Adipocyte (in vitro differentiated cells): ENCODE measurements at regions not wholly inside any gene's neighbourhood (a gene's known extent, or its start where the extent isn't known, plus 50 kb on each side); places are given as distances from the start of the nearest gene placed in this dataset.
"Not testable (repeated sequence)": the region's sequence is repeated elsewhere in the genome, so short reads cannot be mapped to it uniquely, and the experiment has no call there.

ENCODE experiments used
- DNase-seq: peaks from one replicate; pipeline ENCODE4 v3.0.0-alpha.2; 2015; ENCODE audit warnings: low read depth
- H3K27me3 ChIP-seq: replicated peaks from 2 replicates; pipeline ENCODE4 v1.7.0; 2013; ENCODE audit warnings: mild to moderate bottlenecking, low read length, moderate library complexity; ENCODE audit not compliant: control insufficient read depth, insufficient read depth
- H3K36me3 ChIP-seq: 2 replicates; pipeline ENCODE4 v1.7.0; 2013; ENCODE audit warnings: low read length, mild to moderate bottlenecking, moderate library complexity; ENCODE audit not compliant: control insufficient read depth, insufficient read depth, severe bottlenecking
- H3K4me1 ChIP-seq: 2 replicates; pipeline ENCODE4 v1.7.0; 2013; ENCODE audit warnings: mild to moderate bottlenecking, low read length, moderate library complexity; ENCODE audit not compliant: control insufficient read depth, insufficient read depth
- H3K4me3 ChIP-seq: 2 replicates; pipeline ENCODE4 v1.7.0; 2013; ENCODE audit warnings: mild to moderate bottlenecking, low read length, moderate library complexity
- H3K9ac ChIP-seq: 2 replicates; pipeline ENCODE4 v1.7.0; 2013; ENCODE audit warnings: mild to moderate bottlenecking, low read length, moderate library complexity
- H3K9me3 ChIP-seq: 2 replicates; pipeline ENCODE4 v1.7.0; 2013; ENCODE audit warnings: mild to moderate bottlenecking, low read length, moderate library complexity; ENCODE audit not compliant: control insufficient read depth

- no peak overlapping the region for H3K9ac ChIP-seq
- H3K27me3 ChIP-seq: no peaks in the 10 kb centered on the region
- H3K4me1 ChIP-seq: no peaks in the 10 kb centered on the region
- H3K36me3 ChIP-seq: no peaks in the 10 kb centered on the region
- DNase-seq: no peak
- no peaks in the 10 kb centered on the region for H3K9me3 ChIP-seq
- no peak overlapping the region for H3K4me3 ChIP-seq
Measured at GRCh38 chr6:86820750-86821149, 116.6 kb upstream of the HTR1E start.

GRCh38 chr6:86793649-86794048 is 143.7 kb upstream of the HTR1E start:
- Histone ChIP-seq H3K4me1 (no peaks in the 10 kb centered on the region), H3K36me3 (no peaks in the 10 kb centered on the region), H3K27me3 (no peaks in the 10 kb centered on the region), H3K9me3 (no peaks in the 10 kb centered on the region), H3K9ac (no peak overlapping the region), H3K4me3 (no peak overlapping the region)
- no peak for DNase-seq

GRCh38 chr6:86791476-86791875 is 145.9 kb upstream of the HTR1E start:
- H3K4me3 ChIP-seq: no peak overlapping the region
- no peaks in the 10 kb centered on the region for H3K36me3 ChIP-seq
- no peak overlapping the region for H3K9ac ChIP-seq
- no peaks in the 10 kb centered on the region for H3K27me3 ChIP-seq
- DNase-seq: no peak
- no peaks in the 10 kb centered on the region for H3K4me1 ChIP-seq
- H3K9me3 ChIP-seq: no peaks in the 10 kb centered on the region

GRCh38 chr6:86789779-86790411 is 147.4 kb upstream of the HTR1E start:
- Histone ChIP-seq H3K36me3 (no peaks in the 10 kb centered on the region), H3K27me3 (no peaks in the 10 kb centered on the region), H3K9ac (no peak overlapping the region), H3K9me3 (no peaks in the 10 kb centered on the region), H3K4me3 (no peak overlapping the region), H3K4me1 (no peaks in the 10 kb centered on the region)
- no peak for DNase-seq

- H3K36me3 ChIP-seq: no peaks in the 10 kb centered on the region
- H3K27me3 ChIP-seq: no peaks in the 10 kb centered on the region
- no peaks in the 10 kb centered on the region for H3K9me3 ChIP-seq
- H3K9ac ChIP-seq: no peak overlapping the region
- no peak overlapping the region for H3K4me3 ChIP-seq
- H3K4me1 ChIP-seq: no peaks in the 10 kb centered on the region
- no peak for DNase-seq
Measured at GRCh38 chr6:86782328-86782727, 155.0 kb upstream of the HTR1E start.

- no peak for DNase-seq
- Histone ChIP-seq H3K27me3 (no peaks in the 10 kb centered on the region), H3K9me3 (no peaks in the 10 kb centered on the region), H3K36me3 (no peaks in the 10 kb centered on the region), H3K9ac (no peak overlapping the region), H3K4me3 (no peak overlapping the region), H3K4me1 (no peaks in the 10 kb centered on the region)
Measured at GRCh38 chr6:86780923-86781322, 156.4 kb upstream of the HTR1E start.

- no peaks in the 10 kb centered on the region for H3K4me1 ChIP-seq
- no peak overlapping the region for H3K4me3 ChIP-seq
- DNase-seq: no peak
- H3K9me3 ChIP-seq: no peaks in the 10 kb centered on the region
- no peak overlapping the region for H3K9ac ChIP-seq
- H3K36me3 ChIP-seq: no peaks in the 10 kb centered on the region
- no peaks in the 10 kb centered on the region for H3K27me3 ChIP-seq
Measured at GRCh38 chr6:86775893-86776292, 161.4 kb upstream of the HTR1E start.

GRCh38 chr6:86765211-86765610 is 172.1 kb upstream of the HTR1E start:
- no peaks in the 10 kb centered on the region for H3K36me3 ChIP-seq
- H3K9ac ChIP-seq: no peak overlapping the region
- DNase-seq: no peak
- peaks cover 5% of the 10 kb centered on the region for H3K9me3 ChIP-seq
- H3K4me1 ChIP-seq: no peaks in the 10 kb centered on the region
- no peaks in the 10 kb centered on the region for H3K27me3 ChIP-seq
- no peak overlapping the region for H3K4me3 ChIP-seq

- not testable (repeated sequence) for H3K9ac ChIP-seq, H3K9me3 ChIP-seq, DNase-seq
Measured at GRCh38 chr6:86759953-86760352, 177.4 kb upstream of the HTR1E start.

GRCh38 chr6:86756640-86757229 is 180.6 kb upstream of the HTR1E start:
- H3K9me3 ChIP-seq: peaks cover 4% of the 10 kb centered on the region
- no peak overlapping the region for H3K9ac ChIP-seq
- no peak overlapping the region for H3K4me3 ChIP-seq
- H3K36me3 ChIP-seq: no peaks in the 10 kb centered on the region
- no peak for DNase-seq
- H3K4me1 ChIP-seq: no peaks in the 10 kb centered on the region
- no peaks in the 10 kb centered on the region for H3K27me3 ChIP-seq

More at GRCh38 chr6:86759953-86760352, 177.4 kb upstream of the HTR1E start:
- not testable (repeated sequence) for H3K27me3 ChIP-seq, H3K36me3 ChIP-seq, H3K4me3 ChIP-seq, H3K4me1 ChIP-seq

GRCh38 chr6:86744048-86744447 is 193.3 kb upstream of the HTR1E start:
- no peaks in the 10 kb centered on the region for H3K4me1 ChIP-seq
- H3K9ac ChIP-seq: no peak overlapping the region
- H3K27me3 ChIP-seq: no peaks in the 10 kb centered on the region
- no peaks in the 10 kb centered on the region for H3K9me3 ChIP-seq
- no peak overlapping the region for H3K4me3 ChIP-seq
- no peak for DNase-seq
- no peaks in the 10 kb centered on the region for H3K36me3 ChIP-seq

GRCh38 chr6:86738078-86738477 is 199.2 kb upstream of the HTR1E start:
- Histone ChIP-seq H3K9me3 (no peaks in the 10 kb centered on the region), H3K36me3 (no peaks in the 10 kb centered on the region)

More at GRCh38 chr6:86738078-86738477, 199.2 kb upstream of the HTR1E start:
- H3K27me3 ChIP-seq: no peaks in the 10 kb centered on the region
- no peak for DNase-seq
- H3K4me1 ChIP-seq: no peaks in the 10 kb centered on the region
- H3K9ac ChIP-seq: no peak overlapping the region
- no peak overlapping the region for H3K4me3 ChIP-seq
